ENCODE measurements at regions not wholly inside any gene's neighbourhood (a gene's known extent, or its start where the extent isn't known, plus 50 kb on each side); places are given as distances from the start of the nearest gene placed in this dataset.

DNA sequence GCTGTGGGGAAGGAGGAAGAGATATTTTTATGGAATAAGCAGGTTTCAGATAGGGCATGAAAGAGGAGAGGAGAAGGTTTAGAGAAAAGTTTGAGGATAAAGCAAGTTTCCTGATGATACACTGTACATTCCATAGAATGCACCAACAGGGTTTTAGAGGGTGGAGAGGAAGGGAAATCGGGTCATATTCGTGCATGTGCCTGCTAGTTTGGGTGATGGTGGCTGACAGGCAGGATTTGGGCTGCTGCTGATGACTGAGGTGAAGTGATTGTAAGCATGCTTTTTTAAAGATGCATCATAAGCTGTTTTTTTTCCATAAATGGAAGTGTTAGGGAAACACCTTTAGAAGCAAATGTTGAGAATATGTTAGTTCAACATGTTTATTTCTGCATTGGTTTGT, 68.8 kb downstream of the PMAIP1 start:
- TF ChIP-seq EP300 (IDR thresholded peaks at IDR 0.05) = no peak
- TF ChIP-seq, protein P1, sequence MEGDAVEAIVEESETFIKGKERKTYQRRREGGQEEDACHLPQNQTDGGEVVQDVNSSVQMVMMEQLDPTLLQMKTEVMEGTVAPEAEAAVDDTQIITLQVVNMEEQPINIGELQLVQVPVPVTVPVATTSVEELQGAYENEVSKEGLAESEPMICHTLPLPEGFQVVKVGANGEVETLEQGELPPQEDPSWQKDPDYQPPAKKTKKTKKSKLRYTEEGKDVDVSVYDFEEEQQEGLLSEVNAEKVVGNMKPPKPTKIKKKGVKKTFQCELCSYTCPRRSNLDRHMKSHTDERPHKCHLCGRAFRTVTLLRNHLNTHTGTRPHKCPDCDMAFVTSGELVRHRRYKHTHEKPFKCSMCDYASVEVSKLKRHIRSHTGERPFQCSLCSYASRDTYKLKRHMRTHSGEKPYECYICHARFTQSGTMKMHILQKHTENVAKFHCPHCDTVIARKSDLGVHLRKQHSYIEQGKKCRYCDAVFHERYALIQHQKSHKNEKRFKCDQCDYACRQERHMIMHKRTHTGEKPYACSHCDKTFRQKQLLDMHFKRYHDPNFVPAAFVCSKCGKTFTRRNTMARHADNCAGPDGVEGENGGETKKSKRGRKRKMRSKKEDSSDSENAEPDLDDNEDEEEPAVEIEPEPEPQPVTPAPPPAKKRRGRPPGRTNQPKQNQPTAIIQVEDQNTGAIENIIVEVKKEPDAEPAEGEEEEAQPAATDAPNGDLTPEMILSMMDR (IDR thresholded peaks at IDR 0.05) = no peak

Measured in suprapubic skin (tissue), 3 donors.